Right lobe of liver (tissue), 6 donors: ENCODE measurements at regions not wholly inside any gene's neighbourhood (a gene's known extent, or its start where the extent isn't known, plus 50 kb on each side); places are given as distances from the start of the nearest gene placed in this dataset.

Experiments
- ATAC-seq, 4 donors: fragments of 200-7000 bp; cut with Tn5 transposase; one replicate each; pipeline ENCODE4 v1.9.1; 2020; ENCODE audit warnings: mild to moderate bottlenecking in 4 of 4, moderate library complexity in 4 of 4
- DNase-seq, 3 donors: peaks; one replicate each; pipeline ENCODE4 v3.0.0-alpha.2; 2020
- H3K27ac ChIP-seq, 3 donors: fragments of 200-600 bp; one replicate each; pipeline ENCODE4 v1.8.0; 2022
- H3K27me3 ChIP-seq, 2 donors: fragments of 200-600 bp; one replicate each; pipeline ENCODE4 v1.8.0; 2022
- H3K36me3 ChIP-seq, 4 donors: fragments of 200-600 bp; sonication (generic) in 1 of 4; one replicate each; pipeline versions ENCODE4 v1.5.1 to v1.8.0; 2017 to 2022; ENCODE audit warnings: control low read depth in 1 of 4
- H3K4me1 ChIP-seq, 4 donors: fragments of 200-600 bp; sonication (generic) in 1 of 4; one replicate each; pipeline versions ENCODE4 v1.5.1 to v1.8.0; 2017 to 2022; ENCODE audit warnings: control low read depth in 1 of 4
- H3K4me3 ChIP-seq, 3 donors: fragments of 200-600 bp; one replicate each; pipeline ENCODE4 v1.8.0; 2022
- H3K9me3 ChIP-seq, 4 donors: fragments of 200-600 bp; sonication (generic) in 1 of 4; one replicate each; pipeline versions ENCODE4 v1.5.1 to v1.8.0; 2017 to 2022; ENCODE audit warnings: control low read depth in 1 of 4
- POLR2A ChIP-seq: fragments of 450-650 bp; IDR thresholded peaks from one replicate; pipeline ENCODE4 v1.6.1; 2017; ENCODE audit warnings: antibody characterized with exemption, mild to moderate bottlenecking
- WGBS: methylation state at CpG from one replicate; pipeline ENCODE4 v1.1.6; 2018; ENCODE audit warnings: low coverage, low lambda C conversion rate; ENCODE audit not compliant: insufficient coverage; ENCODE audit errors: missing lambda C conversion rate; 5-methylcytosine and 5-hydroxymethylcytosine counted together
- intact Hi-C, 2 donors: fragments of 100-400 bp; cut with DNase I; formaldehyde crosslinking; loops; one replicate each; pipeline versions ENCODE4 v1.11.2 to v1.14.1; 2022
- TF ChIP-seq, protein P1 (sequence below), 4 donors: fragments of 200-600 bp in 3 of 4; fragments of 450-650 bp in 1 of 4; IDR thresholded peaks; one replicate each; pipeline versions ENCODE4 v1.5.1 to v1.8.0; 2016 to 2022; ENCODE audit warnings: antibody characterized with exemption in 4 of 4, mild to moderate bottlenecking in 2 of 4
- donor health status: DM: no; HTN: yes; CAD: no.
- donor health status: DM: no; HTN: no; CAD: no.
- donor health status: DM: no; HTN: no; CAD: no.
- donor health status: DM: no; HTN: yes; CAD: no.
- donor health status: DM: no; HTN: yes; CAD: no.

DNA sequence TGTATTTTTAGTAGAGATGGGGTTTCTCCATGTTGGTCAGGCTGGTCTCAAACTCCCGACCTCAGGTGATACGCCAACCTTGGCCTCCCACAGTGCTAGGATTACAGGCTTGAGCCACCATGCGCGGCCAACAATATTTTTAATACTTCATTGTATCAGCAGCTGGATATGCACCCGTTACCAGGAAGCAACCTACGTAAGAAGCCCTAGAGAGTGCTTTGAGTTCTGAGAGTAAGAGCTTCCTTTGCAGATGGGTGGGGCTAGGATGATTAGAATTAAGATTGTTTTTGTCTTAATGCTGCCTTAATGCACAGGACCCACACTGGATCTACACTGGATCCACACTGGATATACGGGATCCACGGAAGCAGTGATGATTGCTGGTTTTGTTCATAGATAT, 123.9 kb upstream of the ABCA1 start:
- intact Hi-C loops, result no loop called here
- Histone ChIP-seq H3K27me3 (no peaks in the 10 kb centered on the region), H3K9me3 (no peaks in the 10 kb centered on the region), H3K4me3 (no peak overlapping the region), H3K4me1 (no peaks in the 10 kb centered on the region), H3K36me3 (no peaks in the 10 kb centered on the region), H3K27ac (no peak overlapping the region)
- TF ChIP-seq POLR2A, result no peak
- TF ChIP-seq, protein P1, sequence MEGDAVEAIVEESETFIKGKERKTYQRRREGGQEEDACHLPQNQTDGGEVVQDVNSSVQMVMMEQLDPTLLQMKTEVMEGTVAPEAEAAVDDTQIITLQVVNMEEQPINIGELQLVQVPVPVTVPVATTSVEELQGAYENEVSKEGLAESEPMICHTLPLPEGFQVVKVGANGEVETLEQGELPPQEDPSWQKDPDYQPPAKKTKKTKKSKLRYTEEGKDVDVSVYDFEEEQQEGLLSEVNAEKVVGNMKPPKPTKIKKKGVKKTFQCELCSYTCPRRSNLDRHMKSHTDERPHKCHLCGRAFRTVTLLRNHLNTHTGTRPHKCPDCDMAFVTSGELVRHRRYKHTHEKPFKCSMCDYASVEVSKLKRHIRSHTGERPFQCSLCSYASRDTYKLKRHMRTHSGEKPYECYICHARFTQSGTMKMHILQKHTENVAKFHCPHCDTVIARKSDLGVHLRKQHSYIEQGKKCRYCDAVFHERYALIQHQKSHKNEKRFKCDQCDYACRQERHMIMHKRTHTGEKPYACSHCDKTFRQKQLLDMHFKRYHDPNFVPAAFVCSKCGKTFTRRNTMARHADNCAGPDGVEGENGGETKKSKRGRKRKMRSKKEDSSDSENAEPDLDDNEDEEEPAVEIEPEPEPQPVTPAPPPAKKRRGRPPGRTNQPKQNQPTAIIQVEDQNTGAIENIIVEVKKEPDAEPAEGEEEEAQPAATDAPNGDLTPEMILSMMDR (IDR thresholded peaks at IDR 0.05), result no peak
- ATAC-seq (peak in 1 of 4 donors; percentile 9), DNase-seq (no peak)
- 72% methylated on average over 8 of the region's 8 CpGs for WGBS

- H3K36me3 ChIP-seq, result no peaks in the 10 kb centered on the region
- no peak overlapping the region for H3K4me3 ChIP-seq
- 53% methylated on average over 7 of the region's 8 CpGs for WGBS
- no peak for DNase-seq
- no peaks in the 10 kb centered on the region for H3K4me1 ChIP-seq
- intact Hi-C loops, result no loop called here
- peak overlapping the region in 1 of 3 donors; percentile 21 for H3K27ac ChIP-seq
- peak in 3 of 4 donors; percentile 27 to 40 (median 35) for ATAC-seq
- no peaks in the 10 kb centered on the region for H3K9me3 ChIP-seq
- TF ChIP-seq, protein P1 (IDR thresholded peaks at IDR 0.05), result no peak
- no peak for TF ChIP-seq POLR2A
- H3K27me3 ChIP-seq, result no peaks in the 10 kb centered on the region
These were observed 124.4 kb upstream of the ABCA1 start for GRCh38 chr9:105052346-105052745.

DNA sequence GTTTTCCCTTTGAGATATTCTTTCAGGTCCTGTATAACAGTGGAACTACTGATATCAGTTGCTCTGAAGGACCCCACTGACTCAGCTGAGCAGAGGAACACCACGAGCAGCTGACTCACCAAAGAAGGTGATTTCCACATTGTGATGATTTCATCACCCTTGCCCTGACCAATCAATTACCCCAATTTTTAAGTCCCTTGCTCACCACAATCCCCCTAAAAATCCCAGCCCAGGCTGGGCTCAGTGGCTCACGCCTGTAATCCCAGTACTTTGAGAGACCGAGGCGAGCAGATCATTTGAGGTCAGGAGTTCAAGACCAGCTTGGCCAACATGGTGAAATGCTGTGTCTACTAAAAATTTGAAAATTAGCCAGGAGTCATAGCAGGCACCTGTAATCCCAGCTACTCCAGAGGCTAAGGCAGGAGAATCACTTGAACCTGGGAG, 125.3 kb upstream of the ABCA1 start:
- TF ChIP-seq, protein P1 (IDR thresholded peaks at IDR 0.05), result no peak
- TF ChIP-seq POLR2A, result no peak
- peak in 1 of 3 donors; percentile 27 for DNase-seq
- H3K27me3 ChIP-seq, result no peaks in the 10 kb centered on the region

DNA sequence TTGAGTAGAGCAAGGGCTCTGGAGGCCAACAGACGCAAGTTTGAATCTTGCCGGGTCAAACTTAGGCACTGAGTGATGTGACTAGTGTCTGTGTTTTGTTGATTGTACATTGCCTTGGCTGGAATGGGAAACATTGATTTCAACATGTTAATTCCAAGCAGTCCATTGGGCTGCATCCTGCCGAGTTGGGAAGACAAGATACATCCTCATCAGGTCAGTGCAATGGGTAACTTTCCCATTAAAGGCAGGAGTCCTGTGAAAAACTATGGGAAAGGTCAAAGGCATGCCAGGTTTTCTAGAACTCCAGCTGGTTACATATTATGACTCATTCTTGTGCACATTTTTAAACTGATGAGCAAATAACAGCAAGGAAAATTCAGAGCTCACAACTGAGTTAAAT, 126.5 kb upstream of the ABCA1 start:
- no peak overlapping the region for H3K4me3 ChIP-seq
- H3K27ac ChIP-seq, result peak overlapping the region in 1 of 3 donors; percentile 19
- no peaks in the 10 kb centered on the region for H3K4me1 ChIP-seq
- no peaks in the 10 kb centered on the region for H3K36me3 ChIP-seq
- DNase-seq (peak in 1 of 3 donors; percentile 33), ATAC-seq (peak; percentile 47 to 89 (median 66))
- no peaks in the 10 kb centered on the region for H3K9me3 ChIP-seq
- H3K27me3 ChIP-seq, result no peaks in the 10 kb centered on the region
- TF ChIP-seq POLR2A, result no peak
- TF ChIP-seq, protein P1 (IDR thresholded peaks at IDR 0.05), result no peak
- 37% methylated on average over 3 of the region's 3 CpGs for WGBS
- intact Hi-C loops, result no loop called here

More for the DNA sequence above, 125.3 kb upstream of the ABCA1 start:
- Histone ChIP-seq H3K4me3 (no peak overlapping the region), H3K4me1 (no peaks in the 10 kb centered on the region), H3K27ac (peak overlapping the region in 1 of 3 donors; percentile 21), H3K36me3 (no peaks in the 10 kb centered on the region), H3K9me3 (no peaks in the 10 kb centered on the region)
- peak; percentile 40 to 63 (median 52) for ATAC-seq
- intact Hi-C loops, result no loop called here
- 60% methylated on average over 3 of the region's 4 CpGs for WGBS

DNA sequence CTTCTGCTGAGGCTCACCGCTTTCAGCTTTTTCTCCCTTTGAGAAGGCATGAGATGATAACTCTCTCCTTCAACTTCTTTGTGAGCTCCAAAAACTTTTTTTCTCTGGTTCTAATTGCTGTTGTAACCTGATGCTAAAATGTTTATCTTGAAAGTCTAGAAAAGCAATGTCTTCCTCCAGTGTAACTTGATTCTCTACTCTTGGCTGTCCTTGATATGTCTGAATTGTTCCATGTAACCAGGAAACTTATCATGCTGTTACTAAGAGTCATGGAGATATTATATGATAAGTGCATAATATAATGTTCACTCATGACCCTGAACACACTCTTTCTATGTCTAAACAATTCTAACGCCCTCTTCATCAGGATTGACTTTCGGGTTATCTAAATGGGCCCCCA, 128.0 kb upstream of the ABCA1 start:
- Histone ChIP-seq H3K4me3 (no peak overlapping the region), H3K36me3 (no peaks in the 10 kb centered on the region), H3K9me3 (no peaks in the 10 kb centered on the region), H3K4me1 (no peaks in the 10 kb centered on the region), H3K27me3 (no peaks in the 10 kb centered on the region), H3K27ac (no peak overlapping the region)
- 74% methylated on average over 3 of the region's 3 CpGs for WGBS
- intact Hi-C loops, result no loop called here
- ATAC-seq (no peak), DNase-seq (no peak)
- TF ChIP-seq POLR2A, result no peak
- TF ChIP-seq, protein P1 (IDR thresholded peaks at IDR 0.05), result no peak
